Keratinocyte (primary cell): ENCODE measurements at regions not wholly inside any gene's neighbourhood (a gene's known extent, or its start where the extent isn't known, plus 50 kb on each side); places are given as distances from the start of the nearest gene placed in this dataset.

Experiments used
- DNase-seq: peaks from one replicate; pipeline ENCODE4 v3.0.0-alpha.2; 2011; ENCODE audit warnings: low read depth, missing footprints, low spot score
- FAIRE-seq: peaks from 2 replicates; lab custom pipeline; 2011; peaks lifted over from hg19 to GRCh38; lab: Jason Lieb, UNC
- H2AFZ ChIP-seq: 2 replicates; pipeline ENCODE4 v1.6.0; 2012; ENCODE audit warnings: low read length, control low read depth, inconsistent platforms; ENCODE audit not compliant: control insufficient read depth
- H3K27ac ChIP-seq: 2 replicates; pipeline ENCODE4 v1.5.1; 2011; ENCODE audit warnings: low read length; ENCODE audit not compliant: control insufficient read depth, insufficient read depth
- H3K27me3 ChIP-seq: 3 replicates; pipeline ENCODE4 v1.6.0; 2011; ENCODE audit warnings: low read length; ENCODE audit not compliant: control insufficient read depth, insufficient read depth; ENCODE audit errors: extremely low read depth
- H3K36me3 ChIP-seq, 2 experiments: 2 replicates in 1 of 2; 3 replicates in 1 of 2; pipeline ENCODE4 v1.5.1; 2011; ENCODE audit warnings: low read length in 2 of 2, mild to moderate bottlenecking in 1 of 2; ENCODE audit not compliant: control insufficient read depth in 2 of 2, insufficient read depth in 2 of 2; ENCODE audit errors: extremely low read depth in 1 of 2
- H3K4me1 ChIP-seq: 3 replicates; pipeline ENCODE4 v1.5.1; 2011; ENCODE audit warnings: low read length; ENCODE audit not compliant: control insufficient read depth, insufficient read depth; ENCODE audit errors: extremely low read depth
- H3K4me2 ChIP-seq: 3 replicates; pipeline ENCODE4 v1.6.0; 2011; ENCODE audit warnings: low read depth, low read length; ENCODE audit not compliant: control insufficient read depth, insufficient read depth; ENCODE audit errors: extremely low read depth
- H3K4me3 ChIP-seq, 3 experiments: fragments of 200-600 bp in 1 of 3; sonication (generic) in 1 of 3; 2 replicates in 2 of 3; 3 replicates in 1 of 3; pipeline ENCODE4 v1.5.1; 2011 to 2016; ENCODE audit warnings: low read length in 3 of 3, mild to moderate bottlenecking in 3 of 3, control low read depth in 2 of 3, inconsistent platforms in 1 of 3, low read depth in 1 of 3, mixed read lengths in 1 of 3, mixed run types in 1 of 3, moderate library complexity in 1 of 3; ENCODE audit not compliant: control insufficient read depth in 2 of 3, insufficient read depth in 2 of 3; ENCODE audit errors: extremely low read depth in 1 of 3
- H3K79me2 ChIP-seq: 2 replicates; pipeline ENCODE4 v1.6.0; 2012; ENCODE audit warnings: low read length; ENCODE audit not compliant: control insufficient read depth, insufficient read depth
- H3K9ac ChIP-seq: 3 replicates; pipeline ENCODE4 v1.6.0; 2011; ENCODE audit warnings: low read length; ENCODE audit not compliant: control insufficient read depth, insufficient read depth; ENCODE audit errors: extremely low read depth
- H3K9me1 ChIP-seq: 3 replicates; pipeline ENCODE4 v1.6.0; 2011; ENCODE audit warnings: low read length; ENCODE audit not compliant: control insufficient read depth, insufficient read depth; ENCODE audit errors: extremely low read depth
- H3K9me3 ChIP-seq: 2 replicates; pipeline ENCODE4 v1.5.1; 2012; ENCODE audit warnings: low read depth, low read length; ENCODE audit not compliant: control insufficient read depth
- H4K20me1 ChIP-seq: 3 replicates; pipeline ENCODE4 v1.6.0; 2011; ENCODE audit warnings: low read length; ENCODE audit not compliant: control insufficient read depth, insufficient read depth; ENCODE audit errors: extremely low read depth
- CTCF ChIP-seq, 3 experiments: IDR thresholded peaks in 1 of 3; conservative IDR thresholded peaks in 1 of 3; optimal IDR thresholded peaks in 1 of 3; 2 replicates in 2 of 3; 3 replicates in 1 of 3; pipeline versions ENCODE3 to v1.5.1; 2011; ENCODE audit warnings: low read length in 3 of 3, mild to moderate bottlenecking in 3 of 3, moderate library complexity in 2 of 3, control low read depth in 1 of 3, inconsistent platforms in 1 of 3; ENCODE audit not compliant: insufficient read depth in 2 of 3; ENCODE audit errors: extremely low read depth in 1 of 3
- EZH2 ChIP-seq: IDR thresholded peaks from one replicate; pipeline ENCODE4 v1.6.1; 2012; ENCODE audit warnings: inconsistent platforms, mild to moderate bottlenecking, low read length, moderate library complexity
- dilution Hi-C: fragments of 300-500 bp; cut with MboI; formaldehyde crosslinking; loops from one replicate; pipeline ENCODE4 v1.7.0; 2020; ENCODE audit warnings: low sequenced_read_pairs; ENCODE audit not compliant: extremely low pct_ligation_motif_present

GRCh38 chr9:19995619-19996018 lies 206.8 kb upstream of the SLC24A2 start:
- no peak for TF ChIP-seq CTCF (optimal IDR thresholded peaks at IDR 0.05 in 1 of 3, IDR thresholded peaks at IDR 0.05 in 1 of 3, conservative IDR thresholded peaks at IDR 0.05 in 1 of 3; ENCODE audit: extremely low read depth in 1 of 3, insufficient read depth in 2 of 3, low read length in 3 of 3)
- no peak for TF ChIP-seq EZH2
- Histone ChIP-seq H3K4me2 (no peak overlapping the region), H3K27me3 (no peaks in the 10 kb centered on the region), H3K9ac (no peak overlapping the region), H2AFZ (no peak overlapping the region), H3K9me1 (no peaks in the 10 kb centered on the region), H4K20me1 (no peaks in the 10 kb centered on the region), H3K27ac (no peak overlapping the region), H3K36me3 (no peaks in the 10 kb centered on the region), H3K4me1 (peaks cover 41% of the 10 kb centered on the region), H3K4me3 (no peak overlapping the region), H3K9me3 (no peaks in the 10 kb centered on the region), H3K79me2 (no peaks in the 10 kb centered on the region)
- no peak for DNase-seq
- no peak for FAIRE-seq
- dilution Hi-C loops: no loop called here

- FAIRE-seq (peak; percentile 87), DNase-seq (peak; percentile 48)
- dilution Hi-C loops: no loop called here
- no peaks in the 10 kb centered on the region for H3K27me3 ChIP-seq
- no peak overlapping the region for H3K27ac ChIP-seq
- no peaks in the 10 kb centered on the region for H3K9me3 ChIP-seq
- peaks cover 31% of the 10 kb centered on the region for H3K4me1 ChIP-seq
- H2AFZ ChIP-seq: no peak overlapping the region
- H3K4me3 ChIP-seq: no peak overlapping the region
- no peak overlapping the region for H3K9ac ChIP-seq
- TF ChIP-seq CTCF (optimal IDR thresholded peaks at IDR 0.05 in 1 of 3, IDR thresholded peaks at IDR 0.05 in 1 of 3, conservative IDR thresholded peaks at IDR 0.05 in 1 of 3; ENCODE audit: extremely low read depth in 1 of 3, insufficient read depth in 2 of 3, low read length in 3 of 3) (no peak), EZH2 (no peak)
- no peaks in the 10 kb centered on the region for H3K36me3 ChIP-seq
- no peaks in the 10 kb centered on the region for H3K79me2 ChIP-seq
- no peaks in the 10 kb centered on the region for H4K20me1 ChIP-seq
- no peak overlapping the region for H3K4me2 ChIP-seq
- H3K9me1 ChIP-seq: no peaks in the 10 kb centered on the region
Measured at GRCh38 chr9:19994296-19994695, 205.5 kb upstream of the SLC24A2 start.
